GM20431 (cell line): ENCODE measurements at regions not wholly inside any gene's neighbourhood (a gene's known extent, or its start where the extent isn't known, plus 50 kb on each side); places are given as distances from the start of the nearest gene placed in this dataset.
"Not testable (repeated sequence)": the region's sequence is repeated elsewhere in the genome, so short reads cannot be mapped to it uniquely, and the experiment has no call there.

Source experiments
- in situ Hi-C: fragments of 300-500 bp; cut with MseI, MboI; formaldehyde crosslinking; loops from one replicate; pipeline ENCODE4 v1.15.0; 2020; ENCODE audit warnings: low sequenced_read_pairs; ENCODE audit not compliant: unreplicated experiment

DNA sequence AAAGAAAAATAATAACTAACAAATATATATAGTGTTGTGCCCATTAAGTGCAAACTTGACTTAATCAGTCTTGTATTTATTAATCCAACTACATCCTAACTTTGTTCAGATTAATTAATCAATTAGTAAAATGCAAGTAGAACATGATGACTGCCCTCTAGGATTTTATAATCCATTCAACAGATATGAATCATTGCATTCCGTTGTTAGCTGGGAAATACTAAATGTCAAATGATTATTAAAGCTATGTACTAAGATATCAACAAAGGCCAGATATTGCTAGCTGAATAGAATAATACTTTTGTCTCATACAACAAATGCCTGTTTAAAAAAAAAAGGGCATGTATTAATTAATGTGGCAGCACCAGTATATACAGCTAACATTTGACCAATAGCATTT, 1366.3 kb downstream of the STIM2 start:
- in situ Hi-C loops = no loop called here

DNA sequence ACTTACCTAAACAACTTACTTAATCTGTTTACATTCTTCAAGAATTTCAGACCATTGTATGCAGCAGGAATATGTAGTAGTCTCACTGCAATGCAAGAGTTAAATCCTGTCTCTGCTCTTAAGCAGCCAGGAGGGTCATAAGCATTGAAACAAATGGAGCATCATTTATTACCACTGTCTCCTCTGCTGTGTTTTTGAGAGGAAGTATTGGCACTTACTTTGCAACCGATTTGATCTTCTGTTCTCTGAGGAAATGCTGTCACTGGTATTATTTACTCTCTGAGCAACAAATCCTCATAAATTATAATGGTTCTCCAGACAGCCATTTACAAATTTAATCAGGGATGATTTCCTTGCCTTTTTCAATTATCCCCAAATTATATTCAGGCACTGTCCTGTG, 1367.1 kb downstream of the STIM2 start:
- in situ Hi-C loops = no loop called here

GRCh38 chr4:28228561-28229491, 1368.2 kb downstream of the STIM2 start:
- in situ Hi-C loops = no loop called here

DNA sequence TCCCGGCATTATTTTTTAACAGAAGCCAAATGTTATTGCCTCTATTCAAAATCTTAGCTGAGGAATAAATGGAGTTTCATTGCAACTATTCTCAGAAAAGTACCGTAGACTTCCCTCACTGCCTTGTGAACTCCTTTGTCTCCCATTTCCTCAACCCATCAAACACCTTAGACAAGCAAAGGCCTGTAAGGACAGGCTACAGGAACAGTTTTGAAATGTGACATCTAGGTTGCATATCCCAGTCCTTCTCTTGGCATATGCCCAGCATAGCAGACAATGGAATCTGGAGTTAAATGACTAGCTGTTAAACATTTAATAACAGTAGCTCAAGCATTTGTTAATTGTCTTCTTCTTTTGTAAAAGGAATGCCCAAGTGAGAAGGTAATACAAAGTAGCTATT, 1371.7 kb downstream of the STIM2 start:
- in situ Hi-C loops = no loop called here

GRCh38 chr4:28232951-28233350, 1372.3 kb downstream of the STIM2 start:
- in situ Hi-C loops = no loop called here

DNA sequence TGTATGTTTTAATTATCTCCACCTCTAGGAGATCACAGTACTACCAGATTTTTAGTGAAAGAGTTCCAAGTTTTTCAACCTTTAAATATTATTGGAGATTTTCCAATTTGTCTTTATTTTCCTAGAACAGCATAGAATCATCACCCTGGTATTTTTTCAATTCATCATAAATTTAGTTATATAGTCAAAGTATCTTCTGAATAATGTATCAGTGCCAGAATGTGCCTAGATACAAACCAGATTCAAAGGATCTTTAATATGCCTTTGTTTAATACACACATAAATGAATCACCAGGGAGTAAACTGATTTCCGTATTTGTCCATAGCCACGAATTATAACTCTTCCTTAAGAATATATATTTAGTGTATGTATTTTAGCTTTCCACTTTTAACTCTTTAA, 1373.1 kb downstream of the STIM2 start:
- in situ Hi-C loops = no loop called here

DNA sequence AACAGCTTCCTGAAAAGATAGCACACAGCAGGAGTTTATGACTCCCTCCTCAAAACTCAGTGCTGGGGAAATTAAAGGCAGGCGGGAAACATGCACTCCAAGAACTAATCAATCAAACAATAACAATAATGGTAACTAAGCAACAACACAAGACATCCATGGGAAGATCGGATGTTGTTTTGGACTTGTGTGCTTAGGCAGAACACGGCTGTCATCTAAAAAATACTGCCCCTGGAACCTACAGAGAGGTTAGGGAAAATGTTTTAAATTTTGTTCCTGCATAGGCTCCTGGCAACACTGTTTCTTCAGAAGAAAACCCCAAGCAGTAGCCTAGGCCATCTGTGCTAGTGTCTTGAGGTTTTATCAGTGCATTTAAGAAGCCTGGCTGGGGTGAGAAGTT, 1378.2 kb downstream of the STIM2 start:
- in situ Hi-C loops = no loop called here

- in situ Hi-C loops = no loop called here
Observed at GRCh38 chr4:28241021-28241420, 1380.4 kb downstream of the STIM2 start.

DNA sequence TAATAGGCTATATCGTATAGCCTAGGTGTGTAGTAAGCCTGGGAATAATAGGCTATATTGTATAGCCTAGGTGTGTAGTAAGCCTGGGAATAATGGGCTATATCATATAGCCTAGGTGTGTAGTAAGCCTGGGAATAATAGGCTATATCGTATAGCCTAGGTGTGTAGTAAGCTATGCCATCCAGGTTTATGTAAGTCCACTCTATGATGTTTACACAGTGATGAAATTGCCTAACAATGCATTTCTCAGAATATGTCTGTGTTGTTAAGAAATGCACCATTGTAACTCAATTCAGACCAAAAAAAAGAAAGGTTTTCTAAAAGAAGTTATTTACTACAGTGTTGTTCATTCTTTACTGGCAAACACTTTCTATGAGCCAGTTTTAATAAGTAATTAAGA, 1387.2 kb downstream of the STIM2 start:
- in situ Hi-C loops = no loop called here

DNA sequence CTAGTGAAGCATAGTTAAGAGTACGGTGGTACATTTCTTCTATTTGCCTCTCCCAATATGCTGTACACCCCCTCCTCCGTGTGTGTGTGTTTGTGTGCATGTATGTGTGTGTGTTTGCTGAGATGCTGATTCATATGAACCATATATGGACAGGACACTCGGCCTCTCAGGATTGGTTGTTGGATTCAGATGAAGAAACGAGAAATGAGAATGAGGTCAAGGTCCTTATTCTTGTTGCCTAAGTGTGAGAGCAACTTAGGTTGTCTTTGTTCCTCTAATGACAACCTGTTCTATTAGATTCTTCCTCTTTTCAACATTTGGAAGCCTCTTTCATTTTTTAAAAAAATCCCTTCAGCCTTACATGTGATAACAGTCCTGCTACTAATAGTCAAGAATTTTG, 1387.6 kb downstream of the STIM2 start:
- in situ Hi-C loops = no loop called here

GRCh38 chr4:28250646-28251045, 1390.0 kb downstream of the STIM2 start:
- in situ Hi-C loops = no loop called here

DNA sequence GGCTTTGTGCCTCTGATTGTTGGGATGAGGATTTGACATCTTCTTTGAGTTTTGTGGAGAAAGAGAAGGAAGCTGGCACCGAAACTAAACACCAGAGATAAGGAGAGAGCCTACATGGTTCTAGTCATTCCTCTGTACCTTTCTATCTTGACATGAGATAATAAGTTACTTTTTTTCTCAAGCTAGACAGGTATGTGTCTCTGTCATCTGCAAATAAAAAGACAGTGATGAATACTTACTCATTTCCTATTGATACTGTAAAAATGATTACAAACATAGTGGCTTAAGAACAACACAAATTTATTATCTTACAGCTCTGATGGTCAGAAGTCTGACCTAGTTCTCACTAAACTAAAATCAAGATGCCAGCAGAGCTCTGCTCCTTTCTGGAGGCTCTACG, 1391.2 kb downstream of the STIM2 start:
- in situ Hi-C loops = no loop called here

GRCh38 chr4:28254003-28254402, 1393.4 kb downstream of the STIM2 start:
- in situ Hi-C loops = no loop called here

GRCh38 chr4:28256295-28256694, 1395.7 kb downstream of the STIM2 start:
- in situ Hi-C loops = no loop called here

DNA sequence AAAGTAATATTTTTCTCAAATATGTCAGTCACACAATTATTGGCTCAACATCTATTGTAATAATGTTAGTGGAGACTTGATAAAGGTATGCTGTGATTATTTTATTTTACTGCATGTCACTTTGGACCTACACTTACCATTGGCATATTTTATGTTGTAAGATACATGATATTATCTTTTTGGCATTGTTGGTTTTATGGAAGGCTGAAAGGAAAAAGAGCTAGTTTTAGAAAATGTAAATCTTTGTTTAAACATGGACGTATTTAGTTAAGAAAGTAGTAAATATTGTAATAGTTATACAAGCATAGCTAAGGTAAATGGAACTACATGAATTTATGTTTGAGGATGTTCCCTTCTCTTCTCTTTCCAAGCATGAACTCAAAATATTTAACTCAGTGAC, 1399.3 kb downstream of the STIM2 start:
- in situ Hi-C loops = no loop called here

GRCh38 chr4:28267166-28267565, 1406.5 kb downstream of the STIM2 start:
- in situ Hi-C loops = no loop called here

DNA sequence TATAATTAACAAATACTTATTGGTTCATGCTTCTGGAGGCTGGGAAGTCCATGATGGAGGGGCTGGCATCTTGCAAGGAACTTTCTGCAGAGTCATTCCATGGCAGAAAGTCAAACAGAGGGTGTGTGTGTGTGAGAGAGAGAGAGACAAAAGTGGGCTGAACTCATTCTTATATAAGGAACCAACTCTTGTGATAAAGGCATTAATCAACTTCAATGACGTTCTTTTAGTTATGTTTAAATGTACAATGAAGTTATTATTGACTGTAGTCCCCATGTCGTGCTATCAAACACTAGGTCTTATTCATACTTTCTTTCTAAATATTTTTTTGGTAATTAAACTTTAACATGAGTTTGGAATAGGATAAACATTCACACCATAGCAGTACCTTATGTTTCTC, 1408.8 kb downstream of the STIM2 start:
- in situ Hi-C loops = no loop called here

- in situ Hi-C loops = no loop called here
Observed at GRCh38 chr4:28277931-28278330, 1417.3 kb downstream of the STIM2 start.

DNA sequence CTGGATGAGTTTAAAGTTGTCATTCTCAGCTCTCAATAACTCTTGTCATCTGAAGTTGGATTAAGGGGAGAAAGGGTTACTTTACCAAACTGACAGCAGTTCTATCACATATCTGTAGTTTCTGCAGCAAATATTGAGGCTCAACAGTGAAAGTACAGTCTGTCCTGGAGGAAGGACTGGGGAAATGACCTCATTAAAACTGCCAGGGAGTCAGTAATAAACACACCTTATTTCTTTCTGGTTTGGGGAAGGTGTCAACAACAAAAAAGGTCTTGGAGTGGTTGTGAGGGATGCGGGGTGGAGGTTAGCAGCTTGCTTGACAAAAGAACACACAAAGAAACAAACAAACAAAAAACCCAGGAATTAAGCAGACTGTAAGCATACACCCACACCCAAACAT, 1418.0 kb downstream of the STIM2 start:
- in situ Hi-C loops = no loop called here

- in situ Hi-C loops = no loop called here
Observed at GRCh38 chr4:28279249-28279648, 1418.6 kb downstream of the STIM2 start.

DNA sequence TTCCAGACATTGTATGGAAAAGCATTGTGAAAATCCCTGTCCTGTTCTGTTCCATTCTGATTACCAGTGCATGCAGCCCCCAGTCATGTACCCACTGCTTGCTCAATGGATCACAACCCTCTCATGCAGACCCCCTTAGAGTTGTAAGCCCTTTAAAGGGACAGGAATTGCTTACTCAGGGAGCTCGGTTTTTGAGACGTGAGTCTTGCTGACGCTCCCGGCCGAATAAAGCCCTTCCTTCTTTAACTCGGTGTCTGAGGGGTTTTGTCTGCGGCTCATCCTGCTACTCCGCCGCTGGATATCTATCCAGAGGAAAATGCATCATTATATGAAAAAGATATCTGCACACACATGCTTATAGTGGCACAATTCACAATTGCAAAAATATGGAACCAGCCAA, 1425.6 kb downstream of the STIM2 start:
- in situ Hi-C loops = not testable (repeated sequence)

- in situ Hi-C loops = no loop called here
Observed at GRCh38 chr4:28287831-28288233, 1427.2 kb downstream of the STIM2 start.
